Colonic mucosa (tissue), 4 donors: ENCODE measurements at regions not wholly inside any gene's neighbourhood (a gene's known extent, or its start where the extent isn't known, plus 50 kb on each side); places are given as distances from the start of the nearest gene placed in this dataset.

Experiments used
- DNase-seq: peaks from one replicate; pipeline ENCODE4 v3.0.0-alpha.2; 2020
- H3K27ac ChIP-seq: fragments of 200-600 bp; one replicate; pipeline ENCODE4 v1.8.0; 2021
- H3K27me3 ChIP-seq: fragments of 200-600 bp; one replicate; pipeline ENCODE4 v1.8.0; 2021
- H3K36me3 ChIP-seq: fragments of 200-600 bp; one replicate; pipeline ENCODE4 v1.8.0; 2021
- H3K4me1 ChIP-seq: fragments of 200-600 bp; one replicate; pipeline ENCODE4 v1.8.0; 2021; ENCODE audit warnings: mild to moderate bottlenecking
- H3K4me3 ChIP-seq: fragments of 200-600 bp; one replicate; pipeline ENCODE4 v1.8.0; 2021
- H3K9ac ChIP-seq, 2 donors: one replicate each; pipeline ENCODE4 v1.7.0; 2013; ENCODE audit warnings: control low read depth in 2 of 2, low read depth in 2 of 2, low read length in 2 of 2
- H3K9me3 ChIP-seq: fragments of 200-600 bp; one replicate; pipeline ENCODE4 v1.8.0; 2021
- CTCF ChIP-seq: fragments of 200-600 bp; IDR thresholded peaks from one replicate; pipeline ENCODE4 v1.8.0; 2022; ENCODE audit warnings: antibody characterized with exemption, mild to moderate bottlenecking
- intact Hi-C: fragments of 100-400 bp; cut with DNase I; formaldehyde crosslinking; loops from one replicate; pipeline ENCODE4 v1.14.1; 2022
- donor health status: healthy.
- donor health status: DM: no; HTN: no; CAD: no.
- donor health status: DM: no; HTN: no; CAD: no.

GRCh38 chr11:116335891-116336290, 436.9 kb downstream of the BUD13 start:
- TF ChIP-seq CTCF = no peak
- H3K4me1 ChIP-seq = no peaks in the 10 kb centered on the region
- no peak for DNase-seq
- intact Hi-C loops = no loop called here
- no peaks in the 10 kb centered on the region for H3K27me3 ChIP-seq
- no peak overlapping the region for H3K27ac ChIP-seq
- no peak overlapping the region for H3K4me3 ChIP-seq
- no peaks in the 10 kb centered on the region for H3K9me3 ChIP-seq
- no peaks in the 10 kb centered on the region for H3K36me3 ChIP-seq
- no peak overlapping the region for H3K9ac ChIP-seq

DNA sequence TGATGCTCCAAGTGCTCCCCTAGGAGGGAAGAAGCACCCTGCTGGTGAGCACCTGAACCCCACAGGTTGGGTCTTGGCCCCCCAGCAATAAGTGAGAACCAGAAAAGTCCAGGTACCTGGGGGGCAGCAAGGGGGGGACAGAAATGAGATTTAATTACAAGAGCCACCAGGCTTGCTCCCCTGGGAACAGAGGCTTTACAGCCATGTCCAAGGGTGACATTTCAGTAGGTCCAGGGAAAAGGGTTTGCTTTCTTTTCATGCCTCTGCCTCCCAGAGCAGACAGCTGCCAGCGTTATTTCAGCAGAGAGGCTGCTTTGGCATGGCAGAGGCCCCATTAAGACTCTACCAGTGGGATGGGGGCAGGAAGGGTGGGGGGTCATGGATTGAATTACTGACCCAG, 437.7 kb downstream of the BUD13 start:
- H3K9ac ChIP-seq = no peak overlapping the region
- H3K27me3 ChIP-seq = no peaks in the 10 kb centered on the region
- H3K9me3 ChIP-seq = no peaks in the 10 kb centered on the region
- H3K4me3 ChIP-seq = no peak overlapping the region
- no peaks in the 10 kb centered on the region for H3K36me3 ChIP-seq
- intact Hi-C loops = no loop called here
- DNase-seq = no peak
- no peak overlapping the region for H3K27ac ChIP-seq
- no peak for TF ChIP-seq CTCF
- H3K4me1 ChIP-seq = no peaks in the 10 kb centered on the region

GRCh38 chr11:116334596-116334995, 438.2 kb downstream of the BUD13 start:
- Histone ChIP-seq H3K9me3 (no peaks in the 10 kb centered on the region), H3K4me1 (no peaks in the 10 kb centered on the region), H3K36me3 (no peaks in the 10 kb centered on the region), H3K27ac (no peak overlapping the region), H3K4me3 (no peak overlapping the region), H3K9ac (no peak overlapping the region), H3K27me3 (no peaks in the 10 kb centered on the region)
- no peak for TF ChIP-seq CTCF
- no peak for DNase-seq
- intact Hi-C loops = no loop called here

GRCh38 chr11:116333001-116333535, 439.7 kb downstream of the BUD13 start:
- intact Hi-C loops = no loop called here
- Histone ChIP-seq H3K27me3 (no peaks in the 10 kb centered on the region), H3K4me3 (no peak overlapping the region), H3K27ac (no peak overlapping the region), H3K36me3 (no peaks in the 10 kb centered on the region), H3K4me1 (no peaks in the 10 kb centered on the region), H3K9ac (no peak overlapping the region), H3K9me3 (no peaks in the 10 kb centered on the region)
- TF ChIP-seq CTCF = no peak
- DNase-seq = no peak

DNA sequence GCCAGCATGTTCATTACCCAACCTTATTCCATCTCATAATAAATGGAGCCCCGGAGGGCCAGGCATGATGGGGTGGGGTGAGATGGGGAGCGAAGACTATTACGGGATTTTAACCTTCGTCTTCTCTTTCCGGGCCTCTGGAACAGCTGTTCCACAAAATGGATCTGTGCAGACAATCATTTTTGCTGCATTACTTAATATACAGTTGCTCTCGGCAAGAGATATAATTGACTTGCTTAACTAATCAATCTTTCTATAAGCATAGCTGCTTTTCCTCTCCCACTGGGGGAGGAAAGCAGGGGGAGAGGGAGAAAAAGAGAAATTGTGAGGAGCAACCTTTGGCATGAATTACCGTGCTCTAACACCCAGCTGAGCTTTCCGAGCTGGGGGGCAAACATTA, 440.4 kb downstream of the BUD13 start:
- no peak for DNase-seq
- Histone ChIP-seq H3K9ac (no peak overlapping the region), H3K36me3 (no peaks in the 10 kb centered on the region), H3K27me3 (no peaks in the 10 kb centered on the region), H3K4me3 (no peak overlapping the region), H3K4me1 (no peaks in the 10 kb centered on the region), H3K27ac (no peak overlapping the region), H3K9me3 (no peaks in the 10 kb centered on the region)
- intact Hi-C loops = no loop called here
- no peak for TF ChIP-seq CTCF

GRCh38 chr11:116331381-116331780, 441.4 kb downstream of the BUD13 start:
- H3K27ac ChIP-seq = no peak overlapping the region
- intact Hi-C loops = no loop called here
- no peaks in the 10 kb centered on the region for H3K4me1 ChIP-seq
- no peaks in the 10 kb centered on the region for H3K9me3 ChIP-seq
- DNase-seq = no peak
- no peak for TF ChIP-seq CTCF
- no peak overlapping the region for H3K4me3 ChIP-seq
- no peaks in the 10 kb centered on the region for H3K36me3 ChIP-seq
- H3K9ac ChIP-seq = no peak overlapping the region
- no peaks in the 10 kb centered on the region for H3K27me3 ChIP-seq
